ENCODE measurements at regions not wholly inside any gene's neighbourhood (a gene's known extent, or its start where the extent isn't known, plus 50 kb on each side); places are given as distances from the start of the nearest gene placed in this dataset.

GRCh38 chrX:97841544-97842179 is 958.0 kb downstream of the RPA4 start:
- no peak overlapping the region for H3K4me2 ChIP-seq (ENCODE audit: control insufficient read depth, extremely low read depth, insufficient read depth, low read depth, low read length)
- no peaks in the 10 kb centered on the region for H3K27me3 ChIP-seq (ENCODE audit: control insufficient read depth, extremely low read depth, insufficient read depth, low read length)
- FAIRE-seq: no peak
- H3K36me3 ChIP-seq (ENCODE audit: control insufficient read depth in 2 of 2, extremely low read depth in 1 of 2, insufficient read depth in 2 of 2, low read length in 2 of 2): no peaks in the 10 kb centered on the region
- H3K4me1 ChIP-seq (ENCODE audit: control insufficient read depth, extremely low read depth, insufficient read depth, low read length): no peaks in the 10 kb centered on the region
- no peaks in the 10 kb centered on the region for H4K20me1 ChIP-seq (ENCODE audit: control insufficient read depth, extremely low read depth, insufficient read depth, low read length)
- dilution Hi-C loops (cut with MboI; ENCODE audit: extremely low pct_ligation_motif_present, low sequenced_read_pairs): no loop called here
- H3K79me2 ChIP-seq (ENCODE audit: control insufficient read depth, insufficient read depth, low read length): no peaks in the 10 kb centered on the region
- no peak overlapping the region for H3K4me3 ChIP-seq (ENCODE audit: control insufficient read depth in 2 of 3, extremely low read depth in 1 of 3, insufficient read depth in 2 of 3, low read depth in 1 of 3, low read length in 3 of 3)
- no peaks in the 10 kb centered on the region for H3K9me1 ChIP-seq (ENCODE audit: control insufficient read depth, extremely low read depth, insufficient read depth, low read length)
- no peak for TF ChIP-seq EZH2 (IDR thresholded peaks at IDR 0.05; ENCODE audit: low read length)
- no peak for TF ChIP-seq CTCF (optimal IDR thresholded peaks at IDR 0.05 in 1 of 3, IDR thresholded peaks at IDR 0.05 in 1 of 3, conservative IDR thresholded peaks at IDR 0.05 in 1 of 3; ENCODE audit: extremely low read depth in 1 of 3, insufficient read depth in 2 of 3, low read length in 3 of 3)
- DNase-seq (ENCODE audit: low read depth, low spot score): no peak
- peaks cover 2% of the 10 kb centered on the region for H3K9me3 ChIP-seq (ENCODE audit: control insufficient read depth, low read depth, low read length)
- no peak overlapping the region for H2AFZ ChIP-seq (ENCODE audit: control insufficient read depth, low read length)
- H3K27ac ChIP-seq (ENCODE audit: control insufficient read depth, insufficient read depth, low read length): no peak overlapping the region
- no peak overlapping the region for H3K9ac ChIP-seq (ENCODE audit: control insufficient read depth, extremely low read depth, insufficient read depth, low read length)

GRCh38 chrX:97842468-97843199 is 958.9 kb downstream of the RPA4 start:
- Histone ChIP-seq H3K36me3 (ENCODE audit: control insufficient read depth in 2 of 2, extremely low read depth in 1 of 2, insufficient read depth in 2 of 2, low read length in 2 of 2) (no peaks in the 10 kb centered on the region), H4K20me1 (ENCODE audit: control insufficient read depth, extremely low read depth, insufficient read depth, low read length) (no peaks in the 10 kb centered on the region), H2AFZ (ENCODE audit: control insufficient read depth, low read length) (no peak overlapping the region), H3K9me3 (ENCODE audit: control insufficient read depth, low read depth, low read length) (peaks cover 2% of the 10 kb centered on the region), H3K9ac (ENCODE audit: control insufficient read depth, extremely low read depth, insufficient read depth, low read length) (no peak overlapping the region), H3K4me1 (ENCODE audit: control insufficient read depth, extremely low read depth, insufficient read depth, low read length) (no peaks in the 10 kb centered on the region), H3K79me2 (ENCODE audit: control insufficient read depth, insufficient read depth, low read length) (no peaks in the 10 kb centered on the region), H3K9me1 (ENCODE audit: control insufficient read depth, extremely low read depth, insufficient read depth, low read length) (no peaks in the 10 kb centered on the region), H3K4me2 (ENCODE audit: control insufficient read depth, extremely low read depth, insufficient read depth, low read depth, low read length) (no peak overlapping the region), H3K4me3 (ENCODE audit: control insufficient read depth in 2 of 3, extremely low read depth in 1 of 3, insufficient read depth in 2 of 3, low read depth in 1 of 3, low read length in 3 of 3) (no peak overlapping the region), H3K27me3 (ENCODE audit: control insufficient read depth, extremely low read depth, insufficient read depth, low read length) (no peaks in the 10 kb centered on the region), H3K27ac (ENCODE audit: control insufficient read depth, insufficient read depth, low read length) (no peak overlapping the region)
- FAIRE-seq: no peak
- TF ChIP-seq CTCF (optimal IDR thresholded peaks at IDR 0.05 in 1 of 3, IDR thresholded peaks at IDR 0.05 in 1 of 3, conservative IDR thresholded peaks at IDR 0.05 in 1 of 3; ENCODE audit: extremely low read depth in 1 of 3, insufficient read depth in 2 of 3, low read length in 3 of 3) (no peak), EZH2 (IDR thresholded peaks at IDR 0.05; ENCODE audit: low read length) (no peak)
- DNase-seq (ENCODE audit: low read depth, low spot score): no peak
- dilution Hi-C loops (cut with MboI; ENCODE audit: extremely low pct_ligation_motif_present, low sequenced_read_pairs): no loop called here

Measured in keratinocyte (primary cell).